GM13976 (cell line): ENCODE measurements at regions not wholly inside any gene's neighbourhood (a gene's known extent, or its start where the extent isn't known, plus 50 kb on each side); places are given as distances from the start of the nearest gene placed in this dataset.

ENCODE experiments used
- DNase-seq: peaks from one replicate; pipeline ENCODE4 v3.0.0; 2012; ENCODE audit warnings: low spot score
- in situ Hi-C: fragments of 300-500 bp; cut with MboI; formaldehyde crosslinking; loops from one replicate; pipeline ENCODE4 v1.12.0; 2022; ENCODE audit warnings: low sequenced_read_pairs, mixed read lengths, inconsistent platforms; ENCODE audit not compliant: unreplicated experiment
- TF ChIP-seq, protein P1 (sequence below): IDR thresholded peaks from 2 replicates; pipeline ENCODE4 v1.5.1; 2012; ENCODE audit warnings: borderline replicate concordance, mild to moderate bottlenecking; ENCODE audit not compliant: insufficient read depth; ENCODE audit errors: extremely low read depth, missing control alignments, control extremely low read depth

GRCh38 chr16:80121522-80121909 lies 419.3 kb upstream of the DYNLRB2 start:
- no peak for DNase-seq
- in situ Hi-C loops = no loop called here
- TF ChIP-seq, protein P1, sequence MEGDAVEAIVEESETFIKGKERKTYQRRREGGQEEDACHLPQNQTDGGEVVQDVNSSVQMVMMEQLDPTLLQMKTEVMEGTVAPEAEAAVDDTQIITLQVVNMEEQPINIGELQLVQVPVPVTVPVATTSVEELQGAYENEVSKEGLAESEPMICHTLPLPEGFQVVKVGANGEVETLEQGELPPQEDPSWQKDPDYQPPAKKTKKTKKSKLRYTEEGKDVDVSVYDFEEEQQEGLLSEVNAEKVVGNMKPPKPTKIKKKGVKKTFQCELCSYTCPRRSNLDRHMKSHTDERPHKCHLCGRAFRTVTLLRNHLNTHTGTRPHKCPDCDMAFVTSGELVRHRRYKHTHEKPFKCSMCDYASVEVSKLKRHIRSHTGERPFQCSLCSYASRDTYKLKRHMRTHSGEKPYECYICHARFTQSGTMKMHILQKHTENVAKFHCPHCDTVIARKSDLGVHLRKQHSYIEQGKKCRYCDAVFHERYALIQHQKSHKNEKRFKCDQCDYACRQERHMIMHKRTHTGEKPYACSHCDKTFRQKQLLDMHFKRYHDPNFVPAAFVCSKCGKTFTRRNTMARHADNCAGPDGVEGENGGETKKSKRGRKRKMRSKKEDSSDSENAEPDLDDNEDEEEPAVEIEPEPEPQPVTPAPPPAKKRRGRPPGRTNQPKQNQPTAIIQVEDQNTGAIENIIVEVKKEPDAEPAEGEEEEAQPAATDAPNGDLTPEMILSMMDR = no peak

DNA sequence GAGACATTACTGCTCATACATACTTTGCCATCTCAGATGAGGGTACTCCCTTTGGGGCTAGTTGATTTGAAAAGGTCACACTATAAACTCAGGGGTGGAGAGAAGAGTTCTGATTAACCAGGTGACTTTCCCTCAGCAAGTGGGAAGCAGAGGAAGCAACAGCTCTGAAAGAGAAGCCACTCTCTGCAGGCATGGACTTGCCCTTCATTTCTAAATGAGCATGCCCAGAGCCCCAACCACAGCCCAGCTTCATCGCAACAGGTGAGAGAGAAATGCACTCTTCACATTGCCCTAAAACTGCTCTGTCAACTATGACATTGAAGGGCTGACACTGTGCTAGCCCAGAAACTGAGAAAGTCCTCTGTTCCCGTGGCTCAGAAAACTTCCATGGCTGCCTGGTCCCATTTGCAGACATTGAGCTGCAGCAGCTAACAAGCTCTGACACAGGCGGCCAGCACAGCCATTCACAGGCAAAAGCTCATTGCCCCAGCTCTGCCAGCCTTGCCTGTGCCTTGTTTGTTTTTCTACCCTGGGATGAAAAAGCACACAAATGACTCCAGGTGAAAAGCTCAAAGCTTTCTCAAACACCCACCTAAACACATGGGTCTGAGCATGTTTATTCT lies 419.8 kb upstream of the DYNLRB2 start:
- no peak for DNase-seq
- in situ Hi-C loops = no loop called here
- TF ChIP-seq, protein P1 = no peak

- TF ChIP-seq, protein P1 = no peak
- no peak for DNase-seq
- in situ Hi-C loops = no loop called here
Measured at GRCh38 chr16:80117556-80118130, 423.1 kb upstream of the DYNLRB2 start.

- in situ Hi-C loops = no loop called here
- DNase-seq = no peak
- TF ChIP-seq, protein P1 = no peak
Measured at GRCh38 chr16:80116711-80117110, 424.1 kb upstream of the DYNLRB2 start.

GRCh38 chr16:80114699-80115098 lies 426.1 kb upstream of the DYNLRB2 start:
- in situ Hi-C loops = no loop called here
- no peak for DNase-seq
- TF ChIP-seq, protein P1 = no peak

DNA sequence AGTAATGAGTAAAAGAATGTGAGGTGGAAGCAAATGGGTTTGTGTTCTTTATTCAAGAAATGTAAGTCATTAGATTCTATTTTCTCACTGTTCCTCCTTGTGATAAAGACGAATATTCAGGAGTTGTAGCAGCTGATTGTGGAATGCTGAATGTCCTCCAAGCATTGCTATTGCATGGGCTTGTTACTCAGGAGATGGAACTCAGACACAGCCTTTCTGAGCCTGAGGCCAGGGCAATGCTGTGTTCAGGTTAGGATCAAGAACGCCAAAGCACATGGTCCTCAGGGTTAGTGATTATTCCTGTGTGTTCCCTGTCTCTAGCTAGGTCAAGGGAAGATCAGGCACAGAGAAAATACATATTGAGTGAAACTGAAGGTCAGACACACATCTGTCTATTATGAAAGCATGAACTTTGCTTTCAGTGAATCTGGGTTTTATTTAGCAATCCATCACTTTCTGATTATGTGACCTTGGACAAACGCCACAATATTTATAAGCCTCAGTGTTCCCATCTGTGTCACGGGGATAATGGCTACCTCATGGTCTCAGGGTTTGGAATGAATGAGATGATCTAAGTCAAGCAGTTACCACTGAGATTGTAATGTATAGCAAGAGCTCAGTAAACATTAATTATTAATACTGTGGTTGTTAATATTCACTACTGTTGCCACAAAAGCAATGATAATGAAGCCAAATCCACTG lies 426.8 kb upstream of the DYNLRB2 start:
- in situ Hi-C loops = no loop called here
- TF ChIP-seq, protein P1 = no peak
- no peak for DNase-seq
